ENCODE measurements at regions not wholly inside any gene's neighbourhood (a gene's known extent, or its start where the extent isn't known, plus 50 kb on each side); places are given as distances from the start of the nearest gene placed in this dataset.

GRCh38 chr10:3274414-3274813 lies 101.8 kb upstream of the PITRM1 start:
- H3K4me3 ChIP-seq, result no peak overlapping the region
- H3K27ac ChIP-seq, result no peak overlapping the region
- no peaks in the 10 kb centered on the region for H3K27me3 ChIP-seq
- TF ChIP-seq CTCF (IDR thresholded peaks at IDR 0.05) (no peak), POLR2A (IDR thresholded peaks at IDR 0.05) (no peak)
- intact Hi-C loops (cut with DNase I; ENCODE audit: low total_unique reads), result no loop called here
- no peaks in the 10 kb centered on the region for H3K36me3 ChIP-seq
- DNase-seq, result no peak
- H3K9me3 ChIP-seq, result no peaks in the 10 kb centered on the region
- no peaks in the 10 kb centered on the region for H3K4me1 ChIP-seq

DNA sequence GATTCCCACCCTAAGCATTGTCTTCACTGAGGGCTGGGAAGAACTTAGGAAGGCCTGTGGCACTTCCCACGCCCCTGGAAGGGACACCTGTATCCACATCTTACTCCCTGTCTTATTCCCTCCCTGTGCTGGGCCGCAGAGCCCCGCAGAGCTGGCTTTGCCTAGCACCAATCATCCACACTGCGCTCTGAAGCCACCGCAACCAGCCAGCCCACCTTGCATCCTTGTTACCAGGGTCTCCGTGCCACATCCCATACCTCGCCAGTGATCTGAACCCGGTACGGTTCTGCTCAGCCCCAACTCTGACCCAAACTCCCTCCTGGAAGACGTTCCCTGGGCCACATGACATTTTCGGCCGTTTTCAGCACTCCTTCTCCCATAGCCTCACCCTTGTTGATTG lies 101.4 kb upstream of the PITRM1 start:
- no peak overlapping the region for H3K4me3 ChIP-seq
- no peaks in the 10 kb centered on the region for H3K36me3 ChIP-seq
- no peak for DNase-seq
- no peaks in the 10 kb centered on the region for H3K27me3 ChIP-seq
- H3K9me3 ChIP-seq, result no peaks in the 10 kb centered on the region
- intact Hi-C loops (cut with DNase I; ENCODE audit: low total_unique reads), result no loop called here
- no peak for TF ChIP-seq CTCF (IDR thresholded peaks at IDR 0.05)
- no peak for TF ChIP-seq POLR2A (IDR thresholded peaks at IDR 0.05)
- no peak overlapping the region for H3K27ac ChIP-seq
- H3K4me1 ChIP-seq, result no peaks in the 10 kb centered on the region

GRCh38 chr10:3272300-3272699 lies 99.7 kb upstream of the PITRM1 start:
- intact Hi-C loops (cut with DNase I; ENCODE audit: low total_unique reads), result no loop called here
- no peak overlapping the region for H3K27ac ChIP-seq
- no peaks in the 10 kb centered on the region for H3K9me3 ChIP-seq
- TF ChIP-seq POLR2A (IDR thresholded peaks at IDR 0.05) (no peak), CTCF (IDR thresholded peaks at IDR 0.05) (no peak)
- no peaks in the 10 kb centered on the region for H3K36me3 ChIP-seq
- no peak overlapping the region for H3K4me3 ChIP-seq
- H3K27me3 ChIP-seq, result no peaks in the 10 kb centered on the region
- DNase-seq, result no peak
- no peaks in the 10 kb centered on the region for H3K4me1 ChIP-seq

DNA sequence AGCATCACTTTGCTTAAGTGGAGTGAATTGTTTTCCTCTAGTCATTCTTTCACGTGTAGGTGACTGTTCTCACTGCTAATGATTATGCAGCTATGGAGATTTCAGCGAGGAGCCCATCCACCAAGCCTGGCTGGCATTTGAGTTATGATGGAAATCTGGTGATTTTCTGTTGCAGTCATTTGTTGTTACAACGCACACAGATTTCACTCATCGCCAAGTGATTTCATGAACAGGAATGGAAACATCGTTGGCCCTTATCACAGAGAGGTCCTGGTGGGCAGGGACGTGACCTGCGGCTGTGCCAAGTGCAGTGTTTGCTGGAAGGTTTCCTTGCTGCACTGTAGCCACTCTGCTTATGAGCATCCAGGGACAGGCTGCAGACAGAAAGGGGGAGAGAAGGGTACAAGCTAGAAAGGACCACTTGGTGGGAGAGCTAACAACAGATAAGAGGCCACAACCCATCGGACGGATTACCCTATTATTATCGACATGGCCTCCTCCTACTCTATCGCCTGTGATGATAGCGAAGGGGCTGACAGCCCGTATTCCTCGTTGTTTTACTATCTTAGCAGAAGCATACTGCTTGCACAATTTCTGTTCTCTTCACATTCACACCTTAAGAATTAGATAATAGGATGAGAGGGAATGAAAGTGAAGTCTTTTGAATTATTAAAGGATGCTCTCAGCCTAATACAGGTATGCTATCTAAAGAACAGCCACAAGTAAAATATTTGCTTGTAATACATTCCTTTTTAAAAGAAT lies 99.0 kb upstream of the PITRM1 start:
- Histone ChIP-seq H3K4me1 (no peaks in the 10 kb centered on the region), H3K36me3 (no peaks in the 10 kb centered on the region), H3K27me3 (no peaks in the 10 kb centered on the region), H3K4me3 (no peak overlapping the region), H3K27ac (no peak overlapping the region), H3K9me3 (no peaks in the 10 kb centered on the region)
- TF ChIP-seq POLR2A (IDR thresholded peaks at IDR 0.05), result no peak
- TF ChIP-seq CTCF (IDR thresholded peaks at IDR 0.05), result no peak
- DNase-seq, result no peak
- intact Hi-C loops (cut with DNase I; ENCODE audit: low total_unique reads), result no loop called here

DNA sequence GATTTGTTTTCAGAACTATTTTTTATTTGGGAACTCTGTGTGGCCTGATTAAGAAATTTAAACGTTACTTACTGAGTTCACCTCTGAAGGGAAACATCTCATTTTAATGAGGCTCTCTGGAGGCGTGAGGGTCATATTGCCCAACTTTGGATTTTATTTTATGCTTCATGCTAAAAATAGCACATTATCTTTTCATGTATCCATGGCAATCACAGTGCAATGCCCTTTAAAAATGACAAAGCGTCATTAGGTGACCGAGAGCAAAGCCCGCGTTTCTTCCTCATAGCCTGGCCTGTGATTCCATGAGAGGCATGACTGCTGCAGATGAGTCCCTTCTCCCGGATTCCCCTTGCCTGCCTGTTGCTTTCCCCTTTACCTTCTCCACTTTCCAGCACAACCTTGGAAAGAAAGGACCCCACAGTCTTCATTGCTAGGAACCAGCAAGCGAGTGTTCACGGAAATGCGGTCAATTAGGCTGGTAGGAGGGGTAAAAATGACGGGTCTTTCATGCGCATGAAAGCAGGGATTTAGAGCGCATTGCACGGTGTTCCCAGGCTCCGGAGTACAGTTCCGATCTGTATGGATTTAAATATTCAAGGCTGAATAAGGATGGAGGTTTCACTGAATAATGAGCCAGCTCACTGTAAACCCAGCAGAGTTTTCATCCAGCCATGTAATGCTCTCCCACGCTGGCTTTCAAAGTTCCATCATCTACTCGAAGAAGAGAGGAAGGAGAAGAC lies 98.2 kb upstream of the PITRM1 start:
- TF ChIP-seq POLR2A (IDR thresholded peaks at IDR 0.05) (no peak), CTCF (IDR thresholded peaks at IDR 0.05) (no peak)
- DNase-seq, result no peak
- Histone ChIP-seq H3K27ac (peak overlapping the region; percentile 5 to 60), H3K27me3 (no peaks in the 10 kb centered on the region), H3K4me1 (no peaks in the 10 kb centered on the region), H3K9me3 (no peaks in the 10 kb centered on the region), H3K4me3 (no peak overlapping the region), H3K36me3 (no peaks in the 10 kb centered on the region)
- intact Hi-C loops (cut with DNase I; ENCODE audit: low total_unique reads), result no loop called here
